HG02973 (cell line): ENCODE measurements at regions not wholly inside any gene's neighbourhood (a gene's known extent, or its start where the extent isn't known, plus 50 kb on each side); places are given as distances from the start of the nearest gene placed in this dataset.
"Not testable (repeated sequence)": the region's sequence is repeated elsewhere in the genome, so short reads cannot be mapped to it uniquely, and the experiment has no call there.

ENCODE experiments used
- ATAC-seq: cut with Tn5 transposase; IDR thresholded peaks from one replicate; pipeline ENCODE4 v1.9.1; 2021; ENCODE audit warnings: moderate library complexity; ENCODE audit not compliant: unreplicated experiment

DNA sequence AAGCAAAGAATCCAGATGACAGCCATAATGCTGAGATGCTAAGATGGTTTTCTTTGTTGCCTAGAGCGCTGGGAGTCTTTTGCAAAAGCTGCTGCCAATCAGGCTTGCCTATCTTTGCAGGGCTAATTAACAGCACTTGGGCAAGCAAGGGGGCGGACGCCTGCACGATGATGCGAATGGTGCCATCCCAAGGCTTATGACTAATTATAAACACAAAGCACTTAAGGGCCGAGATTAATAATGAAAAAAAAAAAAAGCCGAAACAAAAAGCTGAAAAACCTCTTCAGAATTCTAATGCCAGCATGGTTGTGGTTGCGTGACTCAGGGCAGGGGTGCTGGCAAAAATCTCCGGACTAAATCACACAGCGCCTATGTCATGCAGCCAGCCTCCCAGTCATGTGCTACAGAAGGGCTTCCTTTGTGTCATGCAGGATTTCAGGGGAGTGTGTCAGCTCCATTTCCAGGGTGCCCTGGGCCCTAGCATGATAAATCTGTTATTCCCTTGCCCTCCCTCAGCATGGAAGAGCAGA is 185.0 kb upstream of the ANKRD28 start:
- no peak for ATAC-seq

DNA sequence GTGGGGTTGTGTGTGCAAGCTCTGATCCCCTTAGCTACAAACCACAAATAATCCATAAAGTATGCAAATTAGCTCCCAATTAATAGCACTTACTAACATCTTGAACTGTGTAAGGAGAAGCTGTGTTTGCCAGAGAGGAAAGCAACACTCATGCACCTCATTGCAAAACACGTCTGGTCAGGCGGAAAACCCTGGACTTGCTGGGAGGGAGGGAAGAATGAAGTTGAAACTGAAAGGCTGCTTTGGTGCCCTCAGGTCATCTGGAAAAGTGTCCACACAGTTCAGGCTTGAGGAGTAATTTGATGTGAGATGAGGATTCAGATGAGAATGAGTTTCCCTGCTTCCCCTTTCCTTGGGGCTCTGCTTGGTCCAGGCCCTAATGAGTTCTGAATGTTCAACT is 185.5 kb upstream of the ANKRD28 start:
- no peak for ATAC-seq

DNA sequence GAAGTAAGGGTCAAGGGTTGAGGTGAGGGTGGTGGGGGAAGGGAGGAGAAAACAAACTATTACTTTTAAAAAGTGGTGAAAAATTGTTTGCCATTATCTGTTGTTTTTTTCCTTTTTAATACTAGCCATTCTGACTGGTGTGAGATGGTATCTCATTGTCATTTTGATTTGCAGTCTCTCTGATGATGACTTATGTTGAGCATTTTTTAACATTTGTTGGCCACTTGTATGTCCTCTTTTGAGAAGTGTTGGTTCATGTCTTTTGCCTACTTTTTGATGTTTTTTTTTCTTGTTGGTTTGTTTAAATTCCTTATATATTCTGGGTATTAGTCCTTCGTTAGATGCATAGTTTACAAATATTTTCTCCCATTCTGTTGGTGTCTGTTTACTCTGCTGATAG is 185.9 kb upstream of the ANKRD28 start:
- no peak for ATAC-seq

DNA sequence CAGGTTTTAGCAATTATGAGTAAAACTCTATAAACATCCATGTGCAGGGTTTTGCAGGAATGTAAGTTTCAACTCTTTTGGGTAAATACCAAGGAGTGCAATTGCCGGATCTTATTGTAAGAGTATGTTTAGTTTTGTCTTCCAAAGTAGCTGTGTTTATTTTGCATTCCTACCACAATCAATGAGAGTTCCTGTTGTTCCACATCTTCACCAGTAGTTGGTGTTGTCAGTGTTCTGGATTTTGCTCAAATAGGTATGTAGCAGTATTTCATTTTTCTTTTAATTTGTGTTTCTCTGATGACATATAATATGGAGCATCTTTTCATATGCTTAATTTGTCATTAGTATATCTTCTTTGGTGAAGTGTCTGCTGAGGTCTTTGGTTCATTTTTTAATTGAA is 185.1 kb upstream of the GALNT15 start:
- ATAC-seq, result no peak

DNA sequence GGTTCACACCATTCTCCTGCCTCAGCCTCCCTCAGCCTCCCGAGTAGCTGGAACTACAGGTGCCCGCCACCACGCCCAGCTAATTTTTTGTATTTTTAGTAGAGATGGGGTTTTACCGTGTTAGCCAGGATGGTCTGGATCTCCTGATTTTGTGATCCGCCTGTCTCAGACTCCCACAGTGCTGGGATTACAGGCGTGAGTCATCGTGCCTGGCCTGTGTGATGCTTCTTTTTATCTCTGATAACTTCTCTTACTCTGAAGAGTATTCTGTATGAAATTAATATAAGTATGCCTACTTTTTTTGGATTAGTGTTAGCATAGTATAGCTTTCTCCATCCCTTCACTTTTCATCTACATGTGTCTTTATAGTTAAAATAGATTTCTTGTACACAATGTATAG is 180.8 kb upstream of the GALNT15 start:
- not testable (repeated sequence) for ATAC-seq

DNA sequence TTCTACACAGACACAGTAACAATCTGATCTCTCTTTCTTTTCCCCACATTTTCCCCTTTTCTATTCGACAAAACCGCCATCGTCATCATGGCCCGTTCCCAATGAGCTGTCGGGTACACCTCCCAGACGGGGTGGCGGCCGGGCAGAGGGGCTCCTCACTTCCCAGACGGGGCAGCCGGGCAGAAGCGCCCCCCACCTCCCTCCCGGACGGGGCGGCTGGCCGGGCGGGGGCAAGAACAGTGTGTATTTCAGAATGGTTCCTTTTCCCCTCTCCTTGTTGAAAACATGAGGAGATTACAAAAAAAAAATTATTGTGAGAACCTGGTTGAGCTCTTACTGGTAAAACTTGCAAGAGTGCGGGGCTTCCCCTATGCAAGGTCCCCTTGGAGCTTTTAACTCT is 178.0 kb upstream of the GALNT15 start:
- not testable (repeated sequence) for ATAC-seq

DNA sequence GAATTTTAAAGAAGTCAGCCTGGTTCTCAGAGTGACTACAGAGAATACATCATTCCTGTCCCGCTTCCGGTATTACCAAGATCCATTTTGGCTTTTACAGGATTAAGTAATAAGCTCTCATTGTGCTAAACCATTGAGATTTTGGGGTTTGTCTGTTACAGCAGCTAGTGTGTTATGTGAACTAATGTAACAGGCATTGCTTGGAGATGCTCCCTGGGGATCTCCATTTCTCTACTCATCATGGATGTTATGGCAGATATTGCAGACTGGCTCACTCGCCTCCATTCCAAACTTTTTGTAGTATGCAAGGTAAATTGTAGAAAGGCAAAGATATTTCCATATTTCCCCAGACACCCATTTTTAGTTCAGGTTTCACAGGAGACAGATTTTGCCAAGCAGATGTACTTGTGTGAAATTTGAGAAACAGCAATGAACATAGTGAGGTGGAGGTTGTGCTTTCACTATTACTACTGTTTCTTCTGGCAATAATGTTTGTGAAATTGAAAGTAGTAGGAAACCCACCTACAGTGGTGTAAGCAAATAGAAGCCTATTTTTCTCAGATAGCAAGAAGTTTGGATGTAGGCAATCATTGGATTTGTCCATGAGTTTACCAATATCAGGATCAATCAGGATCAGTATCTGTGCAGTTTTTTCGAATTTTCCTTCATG is 177.1 kb upstream of the GALNT15 start:
- peak; percentile 94 for ATAC-seq

DNA sequence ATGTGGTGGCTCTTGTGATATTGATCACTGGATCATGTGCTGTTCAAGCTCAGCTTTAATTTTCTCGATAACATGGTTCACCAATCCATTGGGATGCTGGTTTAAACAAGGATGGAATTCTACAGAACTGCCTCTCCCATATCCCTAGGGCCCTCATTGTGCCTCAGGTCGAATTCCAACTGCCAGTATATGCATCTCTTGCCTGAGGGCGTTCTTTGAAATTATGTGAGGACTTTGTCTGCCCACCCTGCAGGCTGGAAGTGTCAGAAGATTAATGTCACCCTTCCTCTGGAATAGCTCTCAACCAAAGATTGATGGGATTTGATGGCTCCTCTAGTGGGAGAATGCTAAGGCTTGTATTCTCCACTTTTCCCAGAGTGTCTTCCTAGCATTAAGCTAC is 175.6 kb upstream of the GALNT15 start:
- ATAC-seq, result no peak

DNA sequence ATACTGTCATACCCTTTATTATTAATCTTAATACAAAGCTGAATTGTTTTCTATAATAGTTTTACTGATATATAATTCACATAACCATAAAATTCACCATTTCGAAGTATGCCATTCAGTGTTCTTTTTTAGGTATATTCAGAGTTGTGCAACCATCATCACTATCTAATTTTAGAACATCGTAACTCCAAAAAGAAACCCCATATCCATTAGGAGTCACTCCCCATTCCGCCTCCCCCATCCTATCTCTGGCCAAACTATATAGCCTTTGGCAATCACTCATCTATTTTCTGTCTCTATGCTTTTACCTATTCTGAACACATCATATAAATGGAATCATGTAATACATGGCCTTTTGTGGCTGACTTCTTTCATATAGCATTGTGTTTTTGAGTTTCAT is 169.7 kb upstream of the GALNT15 start:
- ATAC-seq, result no peak

DNA sequence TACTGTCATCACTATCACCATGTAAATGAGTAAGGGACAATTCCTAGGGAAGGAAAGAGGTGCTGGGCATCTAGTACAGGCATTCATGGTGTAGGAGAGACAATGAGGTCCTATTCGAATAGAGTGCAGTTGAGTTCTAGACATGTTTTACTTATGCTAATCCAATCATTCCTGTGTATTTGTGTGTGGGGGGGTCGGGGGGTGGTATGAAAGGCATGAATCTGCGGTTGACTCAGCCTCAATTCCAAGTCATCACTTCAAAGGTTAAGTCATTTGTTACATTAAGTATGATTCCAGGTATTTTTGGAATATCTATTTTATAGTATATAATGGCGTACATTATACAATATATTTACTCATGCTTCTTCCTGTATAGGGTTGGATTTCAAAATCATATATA is 163.1 kb upstream of the GALNT15 start:
- ATAC-seq, result no peak

DNA sequence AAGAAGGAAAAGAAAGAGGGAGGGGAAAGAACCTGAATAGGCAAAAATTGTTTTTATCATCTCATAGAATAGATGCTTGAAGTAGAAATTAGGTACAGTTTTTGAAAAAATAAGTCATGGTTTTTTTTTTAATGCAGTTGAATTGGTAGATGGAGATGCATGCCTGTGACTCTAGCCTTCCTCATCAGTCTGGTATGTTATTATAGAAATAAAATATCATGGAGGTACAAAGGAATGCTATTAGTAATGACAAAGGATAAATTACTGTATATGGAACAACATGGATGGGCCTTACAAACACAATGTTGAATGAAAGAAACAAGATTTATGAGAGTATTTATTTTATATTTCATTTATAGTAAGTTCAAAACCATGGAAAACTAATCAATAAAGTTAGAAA is 162.4 kb upstream of the GALNT15 start:
- no peak for ATAC-seq

DNA sequence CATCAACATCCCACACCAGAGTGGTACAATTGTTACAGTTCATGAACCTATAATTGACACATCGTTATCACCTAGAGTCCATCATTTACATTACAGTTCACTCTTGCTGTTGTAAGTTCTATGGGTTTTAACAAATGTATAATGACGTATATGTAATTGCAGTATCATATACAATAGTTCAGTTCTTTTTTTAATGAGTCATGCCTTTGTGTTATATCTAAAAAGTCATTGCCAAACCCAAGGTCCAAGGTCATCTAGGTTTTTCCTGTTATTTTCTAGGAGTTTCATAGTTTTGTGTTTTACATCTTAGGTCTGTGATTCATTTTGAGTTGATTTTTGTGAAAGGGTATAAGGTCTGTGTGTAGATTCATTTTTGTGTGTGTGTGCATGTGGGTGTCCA is 160.9 kb upstream of the GALNT15 start:
- ATAC-seq, result no peak

DNA sequence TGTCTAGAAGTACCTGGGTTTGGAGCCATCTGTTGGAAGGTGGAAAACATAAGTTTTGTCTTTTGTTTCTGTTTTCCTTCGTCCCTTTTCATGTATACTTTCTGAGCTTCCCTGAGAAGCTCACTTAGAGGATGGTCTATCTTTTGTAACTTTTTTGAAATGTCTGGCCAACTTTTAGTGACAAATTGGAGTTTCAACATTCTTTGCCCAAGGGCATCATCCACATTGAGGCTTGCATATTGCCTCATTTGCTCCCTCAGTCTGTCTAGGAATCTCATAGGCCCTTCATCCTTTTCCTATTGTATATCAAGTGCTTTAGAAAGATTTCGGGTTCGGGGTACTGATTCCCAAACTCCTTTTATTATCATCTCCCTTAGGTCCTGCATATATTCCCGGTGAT is 152.7 kb upstream of the GALNT15 start:
- not testable (repeated sequence) for ATAC-seq

DNA sequence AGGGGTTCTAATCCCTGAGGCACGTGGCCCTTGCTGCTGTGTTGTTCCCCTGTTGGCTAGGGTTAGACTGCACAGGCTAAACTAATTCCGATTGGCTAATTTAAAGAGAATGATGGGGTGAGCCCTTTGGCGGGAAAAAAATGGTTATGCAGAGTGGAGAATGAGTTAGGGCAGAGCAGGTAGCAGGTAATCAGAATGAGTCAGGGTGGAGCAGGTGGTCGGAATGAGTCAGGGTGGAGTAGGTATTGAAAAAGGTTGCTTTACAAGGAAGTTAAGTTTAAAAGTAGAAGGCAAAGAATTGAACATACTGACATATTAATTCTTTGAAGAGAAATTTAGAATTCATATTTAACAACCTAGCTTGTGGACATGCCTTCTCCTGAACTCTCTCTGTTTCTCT is 150.6 kb upstream of the GALNT15 start:
- not testable (repeated sequence) for ATAC-seq

DNA sequence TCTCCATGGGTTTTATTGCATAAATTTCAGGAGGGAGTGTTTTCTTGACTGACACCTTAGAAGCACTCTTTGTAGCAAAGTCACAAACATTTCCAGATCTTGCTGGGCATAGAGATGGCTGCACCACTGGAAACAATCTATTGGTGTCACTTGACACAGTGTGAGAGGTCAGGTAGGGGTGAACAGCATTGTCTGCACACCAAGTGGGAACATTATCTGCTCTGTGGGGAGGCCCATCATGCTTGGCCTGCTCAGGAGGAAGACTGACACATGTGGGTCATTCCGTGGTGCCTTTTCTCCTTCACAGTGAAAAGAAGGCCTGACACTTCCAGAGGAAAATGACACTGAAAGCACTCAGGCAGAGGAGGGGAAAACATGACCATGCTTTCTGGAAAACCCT is 149.9 kb upstream of the GALNT15 start:
- ATAC-seq, result no peak

DNA sequence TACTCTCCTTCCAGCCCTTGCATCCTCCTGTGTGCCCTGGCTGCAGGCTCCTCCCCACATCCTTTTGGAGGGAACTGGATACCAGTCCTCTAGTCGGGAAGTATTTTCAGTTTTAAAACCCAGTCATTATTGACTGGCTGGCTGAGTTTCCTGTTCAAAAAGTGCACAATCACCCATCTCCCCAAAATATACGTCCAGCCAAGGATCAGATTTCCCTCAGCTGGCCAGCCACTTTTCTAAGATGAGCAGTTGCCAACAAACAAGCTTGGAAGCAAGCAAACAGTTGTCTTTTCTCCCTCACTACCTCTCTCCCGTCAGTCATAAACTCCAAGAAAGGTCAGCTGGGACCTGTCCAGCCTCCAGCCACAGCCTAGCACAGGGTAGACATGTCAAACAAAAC is 147.7 kb upstream of the GALNT15 start:
- ATAC-seq, result no peak

DNA sequence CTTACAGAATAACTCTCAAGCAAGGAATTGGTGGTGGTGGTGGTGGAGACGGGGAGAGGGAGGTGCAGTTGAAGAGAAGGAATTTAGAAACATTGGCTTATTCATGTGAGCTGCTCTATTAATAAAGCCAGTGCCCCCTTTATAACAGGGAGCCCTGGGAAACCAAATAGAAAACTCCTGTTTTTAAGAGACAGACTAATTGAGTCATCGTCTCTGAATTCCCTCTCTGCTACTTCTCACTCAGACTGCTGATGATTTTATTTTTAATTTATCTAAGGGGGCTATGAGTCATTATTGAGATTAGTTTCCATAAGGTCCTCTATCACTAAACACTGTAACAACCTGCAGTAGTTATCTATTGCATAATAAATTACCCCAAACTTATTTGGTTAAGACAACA is 145.9 kb upstream of the GALNT15 start:
- no peak for ATAC-seq

DNA sequence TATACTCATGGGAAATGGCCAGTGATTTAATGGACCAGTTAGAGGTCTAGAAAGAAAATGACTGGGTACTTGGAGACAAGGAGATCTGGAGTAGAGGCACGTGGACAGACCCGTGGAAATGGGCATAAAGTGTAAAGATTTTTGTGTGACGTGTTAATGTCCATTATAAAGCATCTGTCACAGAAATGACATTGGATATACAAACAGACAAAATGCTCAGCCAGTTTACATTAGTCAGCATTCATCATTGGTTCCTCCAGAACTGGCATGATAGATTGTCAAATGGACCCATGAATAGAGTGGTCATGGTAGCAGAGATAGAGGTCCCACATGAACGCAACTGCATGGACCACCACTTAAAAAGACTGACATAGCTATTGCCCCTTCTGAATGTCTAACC is 144.1 kb upstream of the GALNT15 start:
- ATAC-seq, result no peak

DNA sequence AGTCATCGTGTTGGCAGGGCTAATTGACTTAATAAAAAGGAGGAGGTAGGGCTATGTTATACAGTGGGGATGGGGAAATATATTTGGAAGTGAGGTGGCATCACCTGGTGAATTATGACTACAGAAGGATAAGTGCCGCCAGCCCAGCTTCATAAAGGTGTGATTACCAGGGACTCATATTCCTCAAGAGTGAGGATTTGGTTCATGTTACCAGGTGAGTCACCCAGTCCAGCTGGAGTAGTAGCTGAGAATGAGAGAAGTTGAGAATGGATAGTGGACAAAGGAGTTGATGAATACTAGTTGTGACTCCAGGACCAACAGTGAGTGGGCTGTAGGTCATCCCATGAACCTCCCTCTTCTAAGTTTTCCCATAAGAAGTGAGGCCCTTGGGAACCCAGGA is 143.0 kb upstream of the GALNT15 start:
- ATAC-seq, result no peak

DNA sequence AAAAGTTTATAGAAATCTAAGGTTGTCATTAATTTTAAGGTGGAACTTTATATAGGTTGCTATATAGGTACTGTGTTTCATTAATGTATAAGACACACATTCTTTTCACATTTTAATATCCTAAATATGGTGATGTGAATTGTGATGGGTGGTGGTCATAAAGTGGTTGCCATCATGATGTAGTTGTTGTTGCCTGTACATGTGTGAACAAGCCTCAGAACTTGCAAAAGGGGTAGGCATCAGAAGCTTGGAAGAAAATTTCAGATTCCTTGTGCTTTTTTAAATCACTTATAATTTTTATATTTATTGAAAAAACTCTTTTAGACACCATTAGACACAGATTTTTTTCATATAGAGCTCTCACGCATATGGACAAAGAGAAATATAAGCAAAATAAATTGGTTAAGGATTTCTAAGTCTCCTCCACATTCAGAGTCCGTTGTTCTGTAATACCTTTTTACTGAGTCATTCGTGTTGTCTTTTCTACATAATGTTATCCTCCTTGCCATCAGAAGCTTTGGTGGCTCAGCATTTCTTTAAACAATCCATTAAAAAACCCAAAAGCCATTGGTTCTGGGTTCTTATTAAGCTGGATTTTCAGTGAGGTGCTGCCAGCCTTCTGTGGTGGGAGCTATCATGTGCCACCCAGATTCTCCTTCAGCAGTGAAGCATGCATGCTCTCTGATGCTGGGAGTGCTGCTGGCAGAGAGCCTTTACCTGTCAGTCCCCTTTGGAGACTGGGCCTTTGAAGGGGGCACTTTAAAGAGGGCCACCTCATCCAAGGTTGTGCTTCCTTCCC is 140.4 kb upstream of the GALNT15 start:
- ATAC-seq, result no peak

DNA sequence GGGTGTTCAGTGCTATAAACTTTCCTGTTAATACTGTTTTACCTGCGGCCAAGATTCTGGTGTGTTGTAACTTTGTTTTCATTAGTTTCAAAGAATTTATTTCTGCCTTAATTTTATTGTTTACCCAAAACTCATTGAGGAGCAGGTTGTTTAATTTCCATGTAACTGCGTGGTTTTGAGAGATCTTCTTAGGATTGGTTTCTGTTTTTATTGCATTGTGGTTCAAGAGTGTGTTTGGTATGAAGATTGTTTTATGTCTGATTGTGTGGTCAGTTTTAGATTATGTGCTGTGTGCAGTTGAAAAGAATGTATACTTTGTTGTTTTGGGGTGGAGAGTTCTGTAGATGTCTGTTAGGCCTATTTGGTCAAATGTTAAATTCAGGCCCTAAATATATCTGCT is 133.5 kb upstream of the GALNT15 start:
- no peak for ATAC-seq
